ENCODE measurements at regions not wholly inside any gene's neighbourhood (a gene's known extent, or its start where the extent isn't known, plus 50 kb on each side); places are given as distances from the start of the nearest gene placed in this dataset.
A peak's percentile ranks its signal among the peaks of the same experiment; 100 is the strongest.

- WGBS (ENCODE audit: insufficient coverage): 77% methylated on average over 3 of the region's 8 CpGs
- Histone ChIP-seq H3K4me3 (ENCODE audit: low read depth, low read length) (no peak overlapping the region), H3K27ac (ENCODE audit: low read depth, low read length) (no peak overlapping the region), H3K27me3 (ENCODE audit: control insufficient read depth, insufficient read depth, low read length) (no peaks in the 10 kb centered on the region), H3K4me1 (ENCODE audit: control insufficient read depth, insufficient read depth, low read length) (peaks cover 16% of the 10 kb centered on the region), H3K9me3 (ENCODE audit: control insufficient read depth, insufficient read depth, low read length) (no peaks in the 10 kb centered on the region), H3K36me3 (ENCODE audit: control insufficient read depth, insufficient read depth, low read length) (no peaks in the 10 kb centered on the region)
- no peak for DNase-seq (ENCODE audit: low read depth in 4 of 6, low spot score in 6 of 6)
These were observed 521.7 kb upstream of the EEF2KMT start for GRCh38 chr16:5619304-5619703.

- 32% methylated on average over 6 of the region's 6 CpGs for WGBS (ENCODE audit: insufficient coverage)
- Histone ChIP-seq H3K27ac (ENCODE audit: low read depth, low read length) (no peak overlapping the region), H3K36me3 (ENCODE audit: control insufficient read depth, insufficient read depth, low read length) (no peaks in the 10 kb centered on the region), H3K9me3 (ENCODE audit: control insufficient read depth, insufficient read depth, low read length) (no peaks in the 10 kb centered on the region), H3K27me3 (ENCODE audit: control insufficient read depth, insufficient read depth, low read length) (no peaks in the 10 kb centered on the region), H3K4me3 (ENCODE audit: low read depth, low read length) (no peak overlapping the region), H3K4me1 (ENCODE audit: control insufficient read depth, insufficient read depth, low read length) (peaks cover 16% of the 10 kb centered on the region)
- DNase-seq (ENCODE audit: low read depth in 4 of 6, low spot score in 6 of 6): no peak
These were observed 519.2 kb upstream of the EEF2KMT start for GRCh38 chr16:5616841-5617240.

- Histone ChIP-seq H3K36me3 (ENCODE audit: control insufficient read depth, insufficient read depth, low read length) (no peaks in the 10 kb centered on the region), H3K9me3 (ENCODE audit: control insufficient read depth, insufficient read depth, low read length) (no peaks in the 10 kb centered on the region), H3K27ac (ENCODE audit: low read depth, low read length) (no peak overlapping the region), H3K27me3 (ENCODE audit: control insufficient read depth, insufficient read depth, low read length) (no peaks in the 10 kb centered on the region), H3K4me3 (ENCODE audit: low read depth, low read length) (no peak overlapping the region), H3K4me1 (ENCODE audit: control insufficient read depth, insufficient read depth, low read length) (peaks cover 16% of the 10 kb centered on the region)
- WGBS (ENCODE audit: insufficient coverage): 19% methylated on average over 23 of the region's 25 CpGs
- DNase-seq (ENCODE audit: low read depth in 4 of 6, low spot score in 6 of 6): peak; percentile 24 to 92 (median 62)
These were observed 518.5 kb upstream of the EEF2KMT start for GRCh38 chr16:5615868-5616642.

GRCh38 chr16:5607169-5607568 is 509.6 kb upstream of the EEF2KMT start:
- Histone ChIP-seq H3K4me1 (ENCODE audit: control insufficient read depth, insufficient read depth, low read length) (no peaks in the 10 kb centered on the region), H3K27me3 (ENCODE audit: control insufficient read depth, insufficient read depth, low read length) (no peaks in the 10 kb centered on the region), H3K9me3 (ENCODE audit: control insufficient read depth, insufficient read depth, low read length) (no peaks in the 10 kb centered on the region), H3K36me3 (ENCODE audit: control insufficient read depth, insufficient read depth, low read length) (no peaks in the 10 kb centered on the region), H3K4me3 (ENCODE audit: low read depth, low read length) (no peak overlapping the region), H3K27ac (ENCODE audit: low read depth, low read length) (no peak overlapping the region)
- 72% methylated on average over 9 of the region's 12 CpGs for WGBS (ENCODE audit: insufficient coverage)
- DNase-seq (ENCODE audit: low read depth in 4 of 6, low spot score in 6 of 6): peak in 1 of 6 donors; percentile 14

GRCh38 chr16:5605404-5605803 is 507.8 kb upstream of the EEF2KMT start:
- no peak for DNase-seq (ENCODE audit: low read depth in 4 of 6, low spot score in 6 of 6)
- Histone ChIP-seq H3K27ac (ENCODE audit: low read depth, low read length) (no peak overlapping the region), H3K4me1 (ENCODE audit: control insufficient read depth, insufficient read depth, low read length) (no peaks in the 10 kb centered on the region), H3K27me3 (ENCODE audit: control insufficient read depth, insufficient read depth, low read length) (no peaks in the 10 kb centered on the region), H3K9me3 (ENCODE audit: control insufficient read depth, insufficient read depth, low read length) (no peaks in the 10 kb centered on the region), H3K36me3 (ENCODE audit: control insufficient read depth, insufficient read depth, low read length) (no peaks in the 10 kb centered on the region), H3K4me3 (ENCODE audit: low read depth, low read length) (no peak overlapping the region)

GRCh38 chr16:5604770-5605169 is 507.2 kb upstream of the EEF2KMT start:
- Histone ChIP-seq H3K27me3 (ENCODE audit: control insufficient read depth, insufficient read depth, low read length) (no peaks in the 10 kb centered on the region), H3K4me3 (ENCODE audit: low read depth, low read length) (no peak overlapping the region), H3K4me1 (ENCODE audit: control insufficient read depth, insufficient read depth, low read length) (no peaks in the 10 kb centered on the region), H3K27ac (ENCODE audit: low read depth, low read length) (no peak overlapping the region), H3K9me3 (ENCODE audit: control insufficient read depth, insufficient read depth, low read length) (no peaks in the 10 kb centered on the region), H3K36me3 (ENCODE audit: control insufficient read depth, insufficient read depth, low read length) (no peaks in the 10 kb centered on the region)
- peak in 2 of 6 donors; percentile 79 to 91 for DNase-seq (ENCODE audit: low read depth in 4 of 6, low spot score in 6 of 6)
- 33% methylated on average over 2 of the region's 8 CpGs for WGBS (ENCODE audit: insufficient coverage)

- H3K4me1 ChIP-seq (ENCODE audit: control insufficient read depth, insufficient read depth, low read length): no peaks in the 10 kb centered on the region
- H3K4me3 ChIP-seq (ENCODE audit: low read depth, low read length): no peak overlapping the region
- no peaks in the 10 kb centered on the region for H3K27me3 ChIP-seq (ENCODE audit: control insufficient read depth, insufficient read depth, low read length)
- no peaks in the 10 kb centered on the region for H3K36me3 ChIP-seq (ENCODE audit: control insufficient read depth, insufficient read depth, low read length)
- no peaks in the 10 kb centered on the region for H3K9me3 ChIP-seq (ENCODE audit: control insufficient read depth, insufficient read depth, low read length)
- no CpG with 5 or more reads among the region's 4 CpGs for WGBS (ENCODE audit: insufficient coverage)
- no peak for DNase-seq (ENCODE audit: low read depth in 4 of 6, low spot score in 6 of 6)
- H3K27ac ChIP-seq (ENCODE audit: low read depth, low read length): no peak overlapping the region
These were observed 506.2 kb upstream of the EEF2KMT start for GRCh38 chr16:5603836-5604235.

GRCh38 chr16:5601957-5602356 is 504.4 kb upstream of the EEF2KMT start:
- no peaks in the 10 kb centered on the region for H3K36me3 ChIP-seq (ENCODE audit: control insufficient read depth, insufficient read depth, low read length)
- DNase-seq (ENCODE audit: low read depth in 4 of 6, low spot score in 6 of 6): no peak
- no peaks in the 10 kb centered on the region for H3K4me1 ChIP-seq (ENCODE audit: control insufficient read depth, insufficient read depth, low read length)
- no peaks in the 10 kb centered on the region for H3K27me3 ChIP-seq (ENCODE audit: control insufficient read depth, insufficient read depth, low read length)
- no peak overlapping the region for H3K4me3 ChIP-seq (ENCODE audit: low read depth, low read length)
- H3K9me3 ChIP-seq (ENCODE audit: control insufficient read depth, insufficient read depth, low read length): no peaks in the 10 kb centered on the region
- WGBS (ENCODE audit: insufficient coverage): 40% methylated on average over 1 of the region's 1 CpG
- no peak overlapping the region for H3K27ac ChIP-seq (ENCODE audit: low read depth, low read length)

GRCh38 chr16:5598793-5599192 is 501.2 kb upstream of the EEF2KMT start:
- no peaks in the 10 kb centered on the region for H3K4me1 ChIP-seq (ENCODE audit: control insufficient read depth, insufficient read depth, low read length)
- no peaks in the 10 kb centered on the region for H3K36me3 ChIP-seq (ENCODE audit: control insufficient read depth, insufficient read depth, low read length)
- WGBS (ENCODE audit: insufficient coverage): 100% methylated on average over 1 of the region's 7 CpGs
- no peaks in the 10 kb centered on the region for H3K27me3 ChIP-seq (ENCODE audit: control insufficient read depth, insufficient read depth, low read length)
- peak in 1 of 6 donors; percentile 58 for DNase-seq (ENCODE audit: low read depth in 4 of 6, low spot score in 6 of 6)
- no peak overlapping the region for H3K27ac ChIP-seq (ENCODE audit: low read depth, low read length)
- H3K4me3 ChIP-seq (ENCODE audit: low read depth, low read length): no peak overlapping the region
- no peaks in the 10 kb centered on the region for H3K9me3 ChIP-seq (ENCODE audit: control insufficient read depth, insufficient read depth, low read length)

GRCh38 chr16:5595849-5596248 is 498.3 kb upstream of the EEF2KMT start:
- Histone ChIP-seq H3K9me3 (ENCODE audit: control insufficient read depth, insufficient read depth, low read length) (no peaks in the 10 kb centered on the region), H3K36me3 (ENCODE audit: control insufficient read depth, insufficient read depth, low read length) (no peaks in the 10 kb centered on the region), H3K4me1 (ENCODE audit: control insufficient read depth, insufficient read depth, low read length) (no peaks in the 10 kb centered on the region), H3K27ac (ENCODE audit: low read depth, low read length) (no peak overlapping the region), H3K4me3 (ENCODE audit: low read depth, low read length) (no peak overlapping the region), H3K27me3 (ENCODE audit: control insufficient read depth, insufficient read depth, low read length) (no peaks in the 10 kb centered on the region)
- WGBS (ENCODE audit: insufficient coverage): 98% methylated on average over 3 of the region's 3 CpGs
- no peak for DNase-seq (ENCODE audit: low read depth in 4 of 6, low spot score in 6 of 6)
